ENCODE measurements at regions not wholly inside any gene's neighbourhood (a gene's known extent, or its start where the extent isn't known, plus 50 kb on each side); places are given as distances from the start of the nearest gene placed in this dataset.

DNA sequence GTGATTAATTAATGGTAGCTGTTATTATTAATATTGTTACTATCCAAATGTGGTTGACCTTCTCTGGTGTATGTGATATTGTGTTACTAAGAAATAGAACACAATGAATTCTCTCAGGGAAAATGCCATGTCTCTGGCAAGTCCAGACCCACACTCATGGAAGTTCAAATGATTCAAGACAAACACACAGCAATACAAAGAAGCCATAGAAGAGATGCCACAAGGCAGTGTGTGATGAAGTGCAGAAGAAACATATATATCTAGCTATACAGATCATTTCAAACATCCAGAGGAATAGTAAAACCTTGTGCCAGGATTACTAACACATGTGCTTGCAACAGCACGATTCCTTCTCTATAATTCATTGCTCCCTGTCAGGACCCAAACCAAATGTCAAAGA lies 93.1 kb upstream of the SOD3 start:
- Histone ChIP-seq H3K27ac (ENCODE audit: insufficient read depth, low read length) (no peak overlapping the region), H3K27me3 (ENCODE audit: control insufficient read depth, insufficient read depth, low read length) (peaks cover 5% of the 10 kb centered on the region), H3K4ac (ENCODE audit: low read depth, low read length) (no peak overlapping the region), H4K5ac (ENCODE audit: low read depth, low read length) (no peak overlapping the region), H4K91ac (ENCODE audit: insufficient read depth, low read depth, low read length) (no peak overlapping the region), H2BK5ac (ENCODE audit: low read depth, low read length, poor library complexity, severe bottlenecking) (no peak overlapping the region), H3K79me1 (ENCODE audit: low read depth in 1 of 2, low read length in 2 of 2) (no peaks in the 10 kb centered on the region), H2BK15ac (ENCODE audit: low read depth, low read length) (no peak overlapping the region), H3K36me3 (ENCODE audit: control insufficient read depth, insufficient read depth, low read length) (no peaks in the 10 kb centered on the region), H3K18ac (ENCODE audit: low read depth, low read length) (no peak overlapping the region), H3K23ac (ENCODE audit: low read depth, low read length) (no peak overlapping the region), H3K4me2 (ENCODE audit: low read depth, low read length) (no peak overlapping the region), H2AK5ac (ENCODE audit: low read depth, low read length) (no peak overlapping the region), H3K9me1 (ENCODE audit: insufficient read depth, low read length) (no peaks in the 10 kb centered on the region), H3K4me3 (ENCODE audit: insufficient read depth, low read depth, low read length) (no peak overlapping the region), H2AK9ac (replicated peaks; ENCODE audit: low read depth, low read length, poor library complexity) (no peak overlapping the region), H4K8ac (ENCODE audit: low read depth in 2 of 2, low read length in 2 of 2) (no peak overlapping the region), H3K14ac (replicated peaks; ENCODE audit: low read depth, low read length) (no peak overlapping the region), H3K56ac (ENCODE audit: extremely low read depth, insufficient read depth, low read length) (no peak overlapping the region), H3K4me1 (ENCODE audit: control insufficient read depth, insufficient read depth, low read length) (no peaks in the 10 kb centered on the region), H2AFZ (replicated peaks; ENCODE audit: low read length, poor library complexity) (no peak overlapping the region), H3K9me3 (ENCODE audit: control insufficient read depth, insufficient read depth, low read length) (no peaks in the 10 kb centered on the region), H2BK20ac (ENCODE audit: low read depth, low read length) (no peak overlapping the region), H3K9ac (ENCODE audit: low read depth, low read length) (no peak overlapping the region), H4K20me1 (ENCODE audit: insufficient read depth, low read length) (no peaks in the 10 kb centered on the region), H2BK120ac (ENCODE audit: low read depth, low read length) (no peak overlapping the region)
- ChIA-PET CTCF (no interaction called here), POLR2A (ENCODE audit: unreplicated experiment) (no interaction called here)
- no peak for ATAC-seq (ENCODE audit: low read depth)
- no TSS peak for BruUV-seq (replicated peaks)
- intact Hi-C loops (cut with micrococcal nuclease) (no loop called here), in situ Hi-C loops (cut with MboI; ENCODE audit: low sequenced_read_pairs) (no loop called here), dilution Hi-C loops (cut with HindIII; ENCODE audit: low sequenced_read_pairs, unreplicated experiment) (no loop called here)
- TF ChIP-seq MAZ (IDR thresholded peaks at IDR 0.05; ENCODE audit: borderline replicate concordance, low read depth, low read length) (no peak), BHLHE40 (IDR thresholded peaks at IDR 0.05; ENCODE audit: low read depth, low read length) (no peak), CHD1 (IDR thresholded peaks at IDR 0.05; ENCODE audit: low read depth, low read length) (no peak), RAD21 (IDR thresholded peaks at IDR 0.05; ENCODE audit: low read length) (no peak), CTCF (conservative IDR thresholded peaks at IDR 0.05; ENCODE audit: low read depth, low read length) (no peak), USF2 (IDR thresholded peaks at IDR 0.05; ENCODE audit: low read depth, low read length) (no peak), RFX5 (IDR thresholded peaks at IDR 0.05; ENCODE audit: low read depth, low read length) (no peak), SMC3 (IDR thresholded peaks at IDR 0.05; ENCODE audit: low read depth, low read length) (no peak)
- WGBS, 2 experiments (ENCODE audit: extremely low coverage in 2 of 2, insufficient read length in 1 of 2) = no CpG with 5 or more reads among the region's 1 CpG
- DNase-seq = no peak

Data from IMR-90 (cell line).